Lung (tissue), 11 donors: ENCODE measurements at regions not wholly inside any gene's neighbourhood (a gene's known extent, or its start where the extent isn't known, plus 50 kb on each side); places are given as distances from the start of the nearest gene placed in this dataset.

Source experiments
- ATAC-seq: fragments of 200-7000 bp; cut with Tn5 transposase; one replicate; pipeline ENCODE4 v1.9.1; 2020; ENCODE audit warnings: moderate number of reproducible peaks; ENCODE audit not compliant: insufficient read depth, low FRiP score
- DNase-seq, 3 donors: peaks; one replicate each; pipeline ENCODE4 v3.0.0-alpha.2; 2013 to 2017
- H3K27ac ChIP-seq, 2 donors: one replicate each; pipeline ENCODE4 v1.5.1; 2013; ENCODE audit warnings: mild to moderate bottlenecking in 2 of 2, moderate library complexity in 2 of 2, control low read depth in 1 of 2, inconsistent platforms in 1 of 2, low read depth in 1 of 2, low read length in 1 of 2
- H3K27me3 ChIP-seq, 3 donors: one replicate each; pipeline ENCODE4 v1.5.1; 2013; ENCODE audit warnings: low read length in 2 of 3; ENCODE audit not compliant: control insufficient read depth in 3 of 3, insufficient read depth in 3 of 3
- H3K36me3 ChIP-seq, 4 donors: one replicate each; pipeline ENCODE4 v1.5.1; 2013; ENCODE audit warnings: low read length in 4 of 4, mild to moderate bottlenecking in 1 of 4, moderate library complexity in 1 of 4; ENCODE audit not compliant: control insufficient read depth in 4 of 4, insufficient read depth in 4 of 4
- H3K4me1 ChIP-seq, 5 donors: one replicate each; pipeline ENCODE4 v1.5.1; 2013; ENCODE audit warnings: low read length in 5 of 5, mild to moderate bottlenecking in 2 of 5, moderate library complexity in 1 of 5; ENCODE audit not compliant: control insufficient read depth in 5 of 5, insufficient read depth in 5 of 5
- H3K4me3 ChIP-seq: one replicate; pipeline ENCODE4 v1.5.1; 2013; ENCODE audit warnings: mild to moderate bottlenecking, control low read depth, moderate library complexity
- H3K9ac ChIP-seq, 2 donors: one replicate each; pipeline ENCODE4 v1.5.1; 2013; ENCODE audit warnings: low read length in 2 of 2, control low read depth in 1 of 2; ENCODE audit not compliant: insufficient read depth in 1 of 2
- H3K9me3 ChIP-seq, 4 donors: one replicate each; pipeline ENCODE4 v1.5.1; 2013; ENCODE audit warnings: low read length in 3 of 4, mild to moderate bottlenecking in 1 of 4, moderate library complexity in 1 of 4; ENCODE audit not compliant: control insufficient read depth in 4 of 4, insufficient read depth in 3 of 4
- WGBS, 2 donors: extraction: QIAGEN DNeasy Blood & Tissue Kit; methylation state at CpG; one replicate each; pipeline ENCODE4 v1.1.7; 2013; 5-methylcytosine and 5-hydroxymethylcytosine counted together
- TF ChIP-seq, protein P1 (sequence below): IDR thresholded peaks from 2 replicates; pipeline ENCODE4 v1.5.1; 2012; ENCODE audit warnings: mild to moderate bottlenecking; ENCODE audit errors: control extremely low read depth, extremely low read depth
- donor health status: control.
- donor health status: control.
- donor health status: Bipolar disorder and iron deficiency.
- donor health status: healthy.
- donor health status: DM: yes; HTN: yes; CAD: no.

- Histone ChIP-seq H3K9me3 (peaks cover 0 to 5% (median 0%) of the 10 kb centered on the region in 4 donors), H3K9ac (no peak overlapping the region), H3K4me1 (no peaks in the 10 kb centered on the region), H3K36me3 (no peaks in the 10 kb centered on the region), H3K27me3 (no peaks in the 10 kb centered on the region), H3K4me3 (no peak overlapping the region), H3K27ac (no peak overlapping the region)
- TF ChIP-seq, protein P1, sequence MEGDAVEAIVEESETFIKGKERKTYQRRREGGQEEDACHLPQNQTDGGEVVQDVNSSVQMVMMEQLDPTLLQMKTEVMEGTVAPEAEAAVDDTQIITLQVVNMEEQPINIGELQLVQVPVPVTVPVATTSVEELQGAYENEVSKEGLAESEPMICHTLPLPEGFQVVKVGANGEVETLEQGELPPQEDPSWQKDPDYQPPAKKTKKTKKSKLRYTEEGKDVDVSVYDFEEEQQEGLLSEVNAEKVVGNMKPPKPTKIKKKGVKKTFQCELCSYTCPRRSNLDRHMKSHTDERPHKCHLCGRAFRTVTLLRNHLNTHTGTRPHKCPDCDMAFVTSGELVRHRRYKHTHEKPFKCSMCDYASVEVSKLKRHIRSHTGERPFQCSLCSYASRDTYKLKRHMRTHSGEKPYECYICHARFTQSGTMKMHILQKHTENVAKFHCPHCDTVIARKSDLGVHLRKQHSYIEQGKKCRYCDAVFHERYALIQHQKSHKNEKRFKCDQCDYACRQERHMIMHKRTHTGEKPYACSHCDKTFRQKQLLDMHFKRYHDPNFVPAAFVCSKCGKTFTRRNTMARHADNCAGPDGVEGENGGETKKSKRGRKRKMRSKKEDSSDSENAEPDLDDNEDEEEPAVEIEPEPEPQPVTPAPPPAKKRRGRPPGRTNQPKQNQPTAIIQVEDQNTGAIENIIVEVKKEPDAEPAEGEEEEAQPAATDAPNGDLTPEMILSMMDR = no peak
- WGBS, 2 donors = 90 to 96% methylated on average over 2 of the region's 2 CpGs
- DNase-seq (no peak), ATAC-seq (no peak)
Observed at GRCh38 chr11:90732486-90732885, 509.6 kb upstream of the CHORDC1 start.

DNA sequence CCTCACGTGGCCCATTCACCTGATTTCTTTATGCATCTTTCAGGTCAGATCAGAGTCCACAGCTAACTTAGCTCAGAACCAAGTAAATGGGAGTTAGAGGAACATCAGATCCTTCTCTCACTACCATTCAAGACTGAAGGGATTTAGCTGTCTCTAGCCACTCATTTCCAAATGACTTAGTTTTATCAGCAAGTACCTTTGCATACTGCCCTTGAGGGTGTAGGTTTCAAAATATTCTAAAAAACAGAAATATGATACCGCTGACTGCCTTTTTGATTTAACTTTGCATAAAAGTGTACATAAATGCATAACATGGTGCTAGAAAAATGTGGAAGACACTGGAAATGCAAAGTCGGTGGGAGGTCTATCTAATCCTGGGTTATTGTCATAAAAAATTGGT is 500.6 kb upstream of the CHORDC1 start:
- TF ChIP-seq, protein P1 = no peak
- no peaks in the 10 kb centered on the region for H3K4me1 ChIP-seq
- H3K9ac ChIP-seq = no peak overlapping the region
- no peaks in the 10 kb centered on the region for H3K27me3 ChIP-seq
- ATAC-seq = no peak
- no peak for DNase-seq
- H3K27ac ChIP-seq = no peak overlapping the region
- H3K9me3 ChIP-seq = peaks cover 0 to 2% (median 0%) of the 10 kb centered on the region in 4 donors
- no peak overlapping the region for H3K4me3 ChIP-seq
- WGBS, 2 donors = 94 to 96% methylated on average over 3 of the region's 3 CpGs
- no peaks in the 10 kb centered on the region for H3K36me3 ChIP-seq

- H3K4me3 ChIP-seq = no peak overlapping the region
- H3K9ac ChIP-seq = no peak overlapping the region
- H3K4me1 ChIP-seq = no peaks in the 10 kb centered on the region
- no peaks in the 10 kb centered on the region for H3K36me3 ChIP-seq
- ATAC-seq (no peak), DNase-seq (no peak)
- TF ChIP-seq, protein P1 = no peak
- WGBS, 2 donors = 52 to 56% methylated on average over 3 of the region's 3 CpGs
- H3K27me3 ChIP-seq = no peaks in the 10 kb centered on the region
- H3K27ac ChIP-seq = no peak overlapping the region
- H3K9me3 ChIP-seq = peaks cover 0 to 2% (median 0%) of the 10 kb centered on the region in 4 donors
Observed at GRCh38 chr11:90722552-90723190, 499.8 kb upstream of the CHORDC1 start.

DNA sequence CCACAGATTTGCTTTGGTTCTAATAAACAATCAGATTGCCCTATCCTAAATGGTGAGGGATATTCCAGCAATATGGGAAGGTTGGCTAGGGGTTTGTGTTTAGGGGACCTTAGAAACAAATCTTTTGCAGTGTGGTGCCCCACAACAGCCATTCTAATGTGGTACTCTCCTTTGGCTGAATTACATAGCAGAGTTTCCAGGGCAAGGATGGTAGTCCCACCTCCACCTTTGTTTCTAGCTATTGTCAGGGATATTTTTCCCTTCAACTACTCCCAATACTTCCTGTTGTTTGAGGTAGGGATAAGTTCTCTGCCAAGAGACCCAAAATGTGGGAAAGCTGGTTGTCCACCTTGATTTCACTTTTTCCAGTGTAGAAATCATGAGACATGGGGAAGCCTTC is 494.7 kb upstream of the CHORDC1 start:
- no peak for ATAC-seq
- Histone ChIP-seq H3K4me1 (no peaks in the 10 kb centered on the region), H3K9ac (no peak overlapping the region), H3K27ac (no peak overlapping the region), H3K4me3 (no peak overlapping the region), H3K36me3 (no peaks in the 10 kb centered on the region), H3K9me3 (peaks cover 0 to 4% (median under 1%) of the 10 kb centered on the region in 4 donors), H3K27me3 (no peaks in the 10 kb centered on the region)
- TF ChIP-seq, protein P1 = no peak
- DNase-seq = no peak
